ENCODE measurements at regions not wholly inside any gene's neighbourhood (a gene's known extent, or its start where the extent isn't known, plus 50 kb on each side); places are given as distances from the start of the nearest gene placed in this dataset.

DNA sequence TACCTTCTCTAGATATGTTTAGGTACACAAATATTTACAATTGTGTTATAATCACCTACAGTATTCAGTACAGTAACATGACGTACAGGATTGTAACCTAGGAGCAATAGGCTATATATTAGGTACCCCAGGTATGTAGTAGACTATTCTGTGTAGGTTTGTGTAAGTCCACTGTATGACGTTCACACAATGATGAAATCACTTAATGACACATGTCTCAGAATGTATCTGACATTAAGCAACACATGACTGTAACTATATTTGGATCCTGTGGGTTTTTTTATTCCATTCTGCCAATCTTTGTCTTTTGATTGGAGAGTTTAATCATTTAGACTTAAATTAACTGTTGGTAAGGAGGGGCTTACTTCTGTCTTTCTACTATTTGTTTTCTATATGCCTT lies 52.1 kb downstream of the STYXL2 start:
- Histone ChIP-seq H2AFZ (ENCODE audit: low read length) (no peak overlapping the region), H3K9me3 (ENCODE audit: insufficient read depth, low read depth, low read length) (peaks cover 11% of the 10 kb centered on the region; the same call in 1 of the 2 replicates), H3F3A (ENCODE audit: low read depth) (peaks cover 14% of the 10 kb centered on the region), H4K20me1 (ENCODE audit: insufficient read depth, low read length, poor library complexity, severe bottlenecking) (no peaks in the 10 kb centered on the region), H3K27me3 (ENCODE audit: insufficient read depth, low read length, poor library complexity, severe bottlenecking) (no peaks in the 10 kb centered on the region), H3K36me3 (ENCODE audit: insufficient read depth, low read length) (no peaks in the 10 kb centered on the region), H3K9ac (ENCODE audit: low read depth, low read length, poor library complexity, severe bottlenecking) (no peak overlapping the region), H3K4me1 (ENCODE audit: insufficient read depth, low read length, poor library complexity, severe bottlenecking) (peaks cover 27% of the 10 kb centered on the region), H3K4me3 (ENCODE audit: low read length, poor library complexity, severe bottlenecking) (no peak overlapping the region), H3K79me2 (ENCODE audit: insufficient read depth, low read length) (no peaks in the 10 kb centered on the region), H3K9me2 (replicated peaks; ENCODE audit: low read depth, low read length) (no peaks in the 10 kb centered on the region), H3K4me2 (ENCODE audit: low read depth, low read length, poor library complexity, severe bottlenecking) (no peak overlapping the region)
- no peak for TF ChIP-seq EZH2phosphoT487 (IDR thresholded peaks at IDR 0.05; ENCODE audit: borderline replicate concordance)
- TF ChIP-seq, protein P1, sequence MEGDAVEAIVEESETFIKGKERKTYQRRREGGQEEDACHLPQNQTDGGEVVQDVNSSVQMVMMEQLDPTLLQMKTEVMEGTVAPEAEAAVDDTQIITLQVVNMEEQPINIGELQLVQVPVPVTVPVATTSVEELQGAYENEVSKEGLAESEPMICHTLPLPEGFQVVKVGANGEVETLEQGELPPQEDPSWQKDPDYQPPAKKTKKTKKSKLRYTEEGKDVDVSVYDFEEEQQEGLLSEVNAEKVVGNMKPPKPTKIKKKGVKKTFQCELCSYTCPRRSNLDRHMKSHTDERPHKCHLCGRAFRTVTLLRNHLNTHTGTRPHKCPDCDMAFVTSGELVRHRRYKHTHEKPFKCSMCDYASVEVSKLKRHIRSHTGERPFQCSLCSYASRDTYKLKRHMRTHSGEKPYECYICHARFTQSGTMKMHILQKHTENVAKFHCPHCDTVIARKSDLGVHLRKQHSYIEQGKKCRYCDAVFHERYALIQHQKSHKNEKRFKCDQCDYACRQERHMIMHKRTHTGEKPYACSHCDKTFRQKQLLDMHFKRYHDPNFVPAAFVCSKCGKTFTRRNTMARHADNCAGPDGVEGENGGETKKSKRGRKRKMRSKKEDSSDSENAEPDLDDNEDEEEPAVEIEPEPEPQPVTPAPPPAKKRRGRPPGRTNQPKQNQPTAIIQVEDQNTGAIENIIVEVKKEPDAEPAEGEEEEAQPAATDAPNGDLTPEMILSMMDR (conservative IDR thresholded peaks at IDR 0.05; ENCODE audit: low read length), result no peak

DNA sequence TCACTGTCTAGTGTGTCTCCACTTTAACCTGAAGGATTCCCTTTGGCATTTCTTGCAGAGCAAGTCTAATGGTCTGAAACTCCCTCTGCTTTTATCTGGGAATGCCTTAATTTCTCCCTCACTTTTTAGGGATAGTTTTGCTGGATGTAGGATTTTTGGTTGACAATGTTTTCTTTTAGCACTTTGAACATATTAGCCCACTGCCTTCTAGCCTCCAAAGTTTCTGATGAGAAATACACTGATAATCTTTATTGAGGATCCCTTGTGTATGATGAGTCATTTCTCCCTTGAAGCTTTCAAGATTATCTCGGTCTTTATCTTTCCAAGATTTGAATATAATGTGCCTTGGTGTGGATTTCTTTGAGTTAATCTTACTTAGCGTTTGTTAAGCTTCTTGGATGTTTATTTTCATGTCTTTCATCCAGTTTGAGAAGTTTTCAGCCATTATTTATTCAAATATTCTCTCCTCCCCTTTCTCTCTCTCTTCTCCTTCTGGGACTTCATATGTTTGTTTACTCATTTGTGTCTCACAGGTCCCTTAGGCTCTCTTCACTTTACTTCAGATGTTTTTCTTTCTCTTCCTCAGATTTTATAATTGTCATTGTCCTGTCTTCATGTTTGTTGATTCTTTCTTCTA lies 53.1 kb downstream of the STYXL2 start:
- no peak for TF ChIP-seq EZH2phosphoT487 (IDR thresholded peaks at IDR 0.05; ENCODE audit: borderline replicate concordance)
- TF ChIP-seq, protein P1 (conservative IDR thresholded peaks at IDR 0.05; ENCODE audit: low read length), result no peak
- no peaks in the 10 kb centered on the region for H3K79me2 ChIP-seq (ENCODE audit: insufficient read depth, low read length)
- no peaks in the 10 kb centered on the region for H4K20me1 ChIP-seq (ENCODE audit: insufficient read depth, low read length, poor library complexity, severe bottlenecking)
- no peak overlapping the region for H3K9ac ChIP-seq (ENCODE audit: low read depth, low read length, poor library complexity, severe bottlenecking)
- no peak overlapping the region for H2AFZ ChIP-seq (ENCODE audit: low read length)
- H3K27me3 ChIP-seq (ENCODE audit: insufficient read depth, low read length, poor library complexity, severe bottlenecking), result no peaks in the 10 kb centered on the region
- H3K4me1 ChIP-seq (ENCODE audit: insufficient read depth, low read length, poor library complexity, severe bottlenecking), result peaks cover 36% of the 10 kb centered on the region
- peaks cover 11% of the 10 kb centered on the region; the same call in 1 of the 2 replicates for H3K9me3 ChIP-seq (ENCODE audit: insufficient read depth, low read depth, low read length)
- no peaks in the 10 kb centered on the region for H3K36me3 ChIP-seq (ENCODE audit: insufficient read depth, low read length)
- H3K9me2 ChIP-seq (replicated peaks; ENCODE audit: low read depth, low read length), result no peaks in the 10 kb centered on the region
- H3K4me2 ChIP-seq (ENCODE audit: low read depth, low read length, poor library complexity, severe bottlenecking), result no peak overlapping the region
- H3K4me3 ChIP-seq (ENCODE audit: low read length, poor library complexity, severe bottlenecking), result no peak overlapping the region
- peaks cover 14% of the 10 kb centered on the region for H3F3A ChIP-seq (ENCODE audit: low read depth)

DNA sequence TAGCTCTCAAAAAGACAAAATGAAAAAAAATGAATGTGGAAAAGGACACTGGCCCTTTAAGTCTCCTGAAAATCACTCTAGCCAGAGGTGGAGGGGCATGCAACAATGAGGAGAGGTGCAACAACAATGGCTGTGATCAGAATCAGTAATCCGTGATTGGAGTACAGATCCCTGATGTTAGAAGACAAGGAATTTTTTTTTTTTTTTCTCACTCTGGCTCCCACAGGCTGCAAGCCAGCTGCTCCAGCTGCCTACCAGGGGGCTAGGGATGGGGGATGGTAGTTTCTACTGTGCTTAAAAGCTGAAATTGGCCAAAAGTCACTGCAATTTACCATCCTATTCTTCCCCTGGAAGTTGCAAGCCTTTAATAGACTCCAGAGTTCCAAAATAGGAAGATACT lies 54.5 kb downstream of the STYXL2 start:
- Histone ChIP-seq H3K4me1 (ENCODE audit: insufficient read depth, low read length, poor library complexity, severe bottlenecking) (peaks cover 50% of the 10 kb centered on the region), H3K36me3 (ENCODE audit: insufficient read depth, low read length) (no peaks in the 10 kb centered on the region), H3K27me3 (ENCODE audit: insufficient read depth, low read length, poor library complexity, severe bottlenecking) (no peaks in the 10 kb centered on the region), H3K79me2 (ENCODE audit: insufficient read depth, low read length) (no peaks in the 10 kb centered on the region), H3K4me3 (ENCODE audit: low read length, poor library complexity, severe bottlenecking) (no peak overlapping the region), H3K9me2 (replicated peaks; ENCODE audit: low read depth, low read length) (no peaks in the 10 kb centered on the region), H3F3A (ENCODE audit: low read depth) (peaks cover 14% of the 10 kb centered on the region), H4K20me1 (ENCODE audit: insufficient read depth, low read length, poor library complexity, severe bottlenecking) (no peaks in the 10 kb centered on the region), H3K4me2 (ENCODE audit: low read depth, low read length, poor library complexity, severe bottlenecking) (peak overlapping the region; percentile 10), H3K9me3 (ENCODE audit: insufficient read depth, low read depth, low read length) (peaks cover 11% of the 10 kb centered on the region; the same call in 1 of the 2 replicates), H2AFZ (ENCODE audit: low read length) (no peak overlapping the region), H3K9ac (ENCODE audit: low read depth, low read length, poor library complexity, severe bottlenecking) (no peak overlapping the region)
- no peak for TF ChIP-seq EZH2phosphoT487 (IDR thresholded peaks at IDR 0.05; ENCODE audit: borderline replicate concordance)
- TF ChIP-seq, protein P1 (conservative IDR thresholded peaks at IDR 0.05; ENCODE audit: low read length), result no peak
